ENCODE measurements at regions not wholly inside any gene's neighbourhood (a gene's known extent, or its start where the extent isn't known, plus 50 kb on each side); places are given as distances from the start of the nearest gene placed in this dataset.

DNA sequence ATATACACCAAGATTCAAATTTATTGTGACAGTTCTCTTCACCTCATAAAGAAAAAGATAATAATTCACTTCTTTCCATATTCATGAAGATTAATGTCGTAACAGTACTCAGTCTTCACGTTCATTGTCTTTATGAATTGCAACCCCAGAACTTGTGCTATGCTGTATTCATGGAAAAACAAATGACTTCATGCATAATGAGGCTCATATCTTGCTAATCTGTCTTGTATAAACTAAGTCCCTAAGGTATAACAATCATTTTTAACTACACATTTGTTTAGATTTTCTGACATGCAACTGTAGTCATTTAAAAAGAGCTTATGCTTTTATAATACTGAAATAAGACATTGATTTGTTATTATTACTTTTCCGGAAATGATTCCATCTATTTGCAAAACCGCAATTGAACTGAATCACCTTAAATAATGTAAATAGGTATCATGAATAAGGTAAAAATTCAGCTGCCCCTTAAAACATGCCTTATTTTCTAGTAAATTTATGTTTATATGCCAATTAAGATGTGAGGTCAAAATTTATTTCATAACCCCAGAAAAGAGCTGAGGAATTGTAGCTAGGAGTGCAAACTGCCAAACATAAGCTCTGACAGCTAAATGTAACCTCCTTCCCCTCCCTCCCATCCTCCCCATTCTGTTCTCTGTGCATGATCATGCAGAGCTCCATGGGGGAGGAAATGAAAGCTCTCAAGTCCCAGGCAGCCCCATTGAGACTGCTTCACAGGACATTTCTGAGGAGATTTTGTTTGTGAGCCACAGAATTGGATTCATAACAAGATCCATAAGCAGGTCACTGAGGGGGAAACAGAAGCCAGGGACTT lies 301.6 kb downstream of the ATP23 start:
- no peak overlapping the region for H3K27ac ChIP-seq
- H3K4me3 ChIP-seq = no peak overlapping the region
- no peak for DNase-seq
- H3K36me3 ChIP-seq = no peaks in the 10 kb centered on the region
- peaks cover 0 to 6% (median 0%) of the 10 kb centered on the region in 3 donors for H3K4me1 ChIP-seq
- WGBS, 2 donors = 69 to 76% methylated on average over 4 of the region's 4 CpGs
- intact Hi-C loops (cut with DNase I) = no loop called here
- no peaks in the 10 kb centered on the region for H3K9me3 ChIP-seq
- no peaks in the 10 kb centered on the region for H3K27me3 ChIP-seq
- no peak for TF ChIP-seq POLR2A (IDR thresholded peaks at IDR 0.05)
- TF ChIP-seq, protein P1, sequence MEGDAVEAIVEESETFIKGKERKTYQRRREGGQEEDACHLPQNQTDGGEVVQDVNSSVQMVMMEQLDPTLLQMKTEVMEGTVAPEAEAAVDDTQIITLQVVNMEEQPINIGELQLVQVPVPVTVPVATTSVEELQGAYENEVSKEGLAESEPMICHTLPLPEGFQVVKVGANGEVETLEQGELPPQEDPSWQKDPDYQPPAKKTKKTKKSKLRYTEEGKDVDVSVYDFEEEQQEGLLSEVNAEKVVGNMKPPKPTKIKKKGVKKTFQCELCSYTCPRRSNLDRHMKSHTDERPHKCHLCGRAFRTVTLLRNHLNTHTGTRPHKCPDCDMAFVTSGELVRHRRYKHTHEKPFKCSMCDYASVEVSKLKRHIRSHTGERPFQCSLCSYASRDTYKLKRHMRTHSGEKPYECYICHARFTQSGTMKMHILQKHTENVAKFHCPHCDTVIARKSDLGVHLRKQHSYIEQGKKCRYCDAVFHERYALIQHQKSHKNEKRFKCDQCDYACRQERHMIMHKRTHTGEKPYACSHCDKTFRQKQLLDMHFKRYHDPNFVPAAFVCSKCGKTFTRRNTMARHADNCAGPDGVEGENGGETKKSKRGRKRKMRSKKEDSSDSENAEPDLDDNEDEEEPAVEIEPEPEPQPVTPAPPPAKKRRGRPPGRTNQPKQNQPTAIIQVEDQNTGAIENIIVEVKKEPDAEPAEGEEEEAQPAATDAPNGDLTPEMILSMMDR (IDR thresholded peaks at IDR 0.05) = no peak

DNA sequence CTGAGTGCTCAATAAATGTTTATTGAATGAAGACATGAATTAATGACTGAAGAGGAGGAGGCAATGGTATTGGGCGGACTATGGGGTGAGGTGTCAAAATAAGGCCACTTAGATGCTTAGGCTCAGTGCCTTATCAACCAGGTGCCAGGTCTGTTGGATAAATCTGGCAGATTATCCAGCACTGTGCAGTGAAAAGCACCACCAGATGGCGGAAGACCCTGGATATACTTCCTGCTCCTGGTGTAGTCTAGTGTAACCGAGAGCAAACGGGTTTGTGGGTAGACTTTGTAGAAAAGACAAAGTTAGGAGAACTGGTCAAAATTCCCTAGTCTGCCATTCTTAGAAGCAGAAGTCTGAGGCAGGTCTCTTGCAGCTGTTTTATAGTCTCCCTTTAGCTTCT lies 306.3 kb downstream of the ATP23 start:
- intact Hi-C loops (cut with DNase I) = no loop called here
- DNase-seq = no peak
- H3K27ac ChIP-seq = no peak overlapping the region
- 81 to 89% methylated on average over 4 of the region's 4 CpGs for WGBS, 2 donors
- no peaks in the 10 kb centered on the region for H3K9me3 ChIP-seq
- H3K4me3 ChIP-seq = no peak overlapping the region
- peaks cover 0 to 20% (median 0%) of the 10 kb centered on the region in 3 donors for H3K4me1 ChIP-seq
- TF ChIP-seq, protein P1 (IDR thresholded peaks at IDR 0.05) = no peak
- TF ChIP-seq POLR2A (IDR thresholded peaks at IDR 0.05) = no peak
- H3K36me3 ChIP-seq = no peaks in the 10 kb centered on the region
- H3K27me3 ChIP-seq = no peaks in the 10 kb centered on the region

GRCh38 chr12:58248599-58248998 lies 307.2 kb downstream of the ATP23 start:
- intact Hi-C loops (cut with DNase I) = no loop called here
- Histone ChIP-seq H3K9me3 (no peaks in the 10 kb centered on the region), H3K4me1 (peaks cover 0 to 30% (median 0%) of the 10 kb centered on the region in 3 donors), H3K27me3 (no peaks in the 10 kb centered on the region), H3K36me3 (no peaks in the 10 kb centered on the region), H3K27ac (no peak overlapping the region), H3K4me3 (no peak overlapping the region)
- 56 to 81% methylated on average over 2 to 3 of the region's 3 CpGs for WGBS, 2 donors
- no peak for DNase-seq
- TF ChIP-seq POLR2A (IDR thresholded peaks at IDR 0.05) = no peak
- TF ChIP-seq, protein P1 (IDR thresholded peaks at IDR 0.05) = no peak

- TF ChIP-seq, protein P1 (IDR thresholded peaks at IDR 0.05) = no peak
- no peak for TF ChIP-seq POLR2A (IDR thresholded peaks at IDR 0.05)
- no peak for DNase-seq
- no peaks in the 10 kb centered on the region for H3K27me3 ChIP-seq
- no peaks in the 10 kb centered on the region for H3K36me3 ChIP-seq
- no peak overlapping the region for H3K27ac ChIP-seq
- intact Hi-C loops (cut with DNase I) = no loop called here
- H3K9me3 ChIP-seq = no peaks in the 10 kb centered on the region
- WGBS, 2 donors = 61 to 87% methylated on average over 2 of the region's 2 CpGs
- H3K4me3 ChIP-seq = no peak overlapping the region
- H3K4me1 ChIP-seq = peaks cover 0 to 29% (median 0%) of the 10 kb centered on the region in 3 donors
Measured at GRCh38 chr12:58249610-58250009, 308.2 kb downstream of the ATP23 start.

DNA sequence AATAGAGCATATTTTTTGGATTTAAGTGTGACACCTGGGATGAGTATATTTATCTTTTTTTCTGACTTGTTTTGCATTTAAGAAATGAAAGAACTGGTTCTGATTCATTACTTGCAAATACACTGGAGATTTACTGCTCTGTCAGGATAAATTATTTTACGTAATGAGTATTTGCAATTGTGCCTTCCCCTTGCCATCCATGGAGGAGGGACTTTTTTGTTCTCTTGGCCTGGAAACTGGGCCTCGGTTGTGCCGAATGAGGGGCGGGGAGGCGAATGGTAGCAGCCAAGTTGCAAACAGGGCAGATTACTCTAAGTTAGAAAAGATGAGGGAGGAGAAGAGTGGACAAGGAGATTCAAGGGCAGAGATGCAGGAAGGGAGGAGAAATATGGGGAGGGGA lies 308.7 kb downstream of the ATP23 start:
- no peak for TF ChIP-seq POLR2A (IDR thresholded peaks at IDR 0.05)
- TF ChIP-seq, protein P1 (IDR thresholded peaks at IDR 0.05) = no peak

More for the DNA sequence above, 308.7 kb downstream of the ATP23 start:
- DNase-seq = no peak
- no peaks in the 10 kb centered on the region for H3K36me3 ChIP-seq
- no peaks in the 10 kb centered on the region for H3K9me3 ChIP-seq
- no peak overlapping the region for H3K4me3 ChIP-seq
- WGBS, 2 donors = 59 to 76% methylated on average over 4 to 5 of the region's 5 CpGs
- H3K27me3 ChIP-seq = no peaks in the 10 kb centered on the region
- H3K27ac ChIP-seq = no peak overlapping the region
- intact Hi-C loops (cut with DNase I) = no loop called here
- H3K4me1 ChIP-seq = peaks cover 0 to 27% (median 0%) of the 10 kb centered on the region in 3 donors

Measured in esophagus squamous epithelium (tissue), 5 donors.